Activated CD4-positive, alpha-beta T cell treated with anti-CD3 and anti-CD28 coated beads for 4 hours (primary cell): ENCODE measurements at regions not wholly inside any gene's neighbourhood (a gene's known extent, or its start where the extent isn't known, plus 50 kb on each side); places are given as distances from the start of the nearest gene placed in this dataset.

Source experiments
- DNase-seq, 2 donors: peaks; one replicate each; pipeline ENCODE4 v3.0.0-alpha.2; 2020

- no peak for DNase-seq
Observed at GRCh38 chr1:235925016-235925415, 58.3 kb upstream of the LYST start.

GRCh38 chr1:235923466-235924021 lies 56.8 kb upstream of the LYST start:
- peak; percentile 9 to 19 for DNase-seq

GRCh38 chr1:235920596-235921375 lies 54.1 kb upstream of the LYST start:
- no peak for DNase-seq

- no peak for DNase-seq
Observed at GRCh38 chr1:235919833-235920441, 53.2 kb upstream of the LYST start.

- no peak for DNase-seq
Observed at GRCh38 chr1:235919127-235919832, 52.6 kb upstream of the LYST start.

GRCh38 chr1:235918465-235918864 lies 51.8 kb upstream of the LYST start:
- no peak for DNase-seq

- no peak for DNase-seq
Observed at GRCh38 chr1:235918032-235918431, 51.3 kb upstream of the LYST start.

- DNase-seq, result peak; percentile 68
Observed at GRCh38 chr1:235917267-235917811, 50.6 kb upstream of the LYST start.
